ENCODE measurements at regions not wholly inside any gene's neighbourhood (a gene's known extent, or its start where the extent isn't known, plus 50 kb on each side); places are given as distances from the start of the nearest gene placed in this dataset.

- Mint-ChIP-seq H3K9me3 (ENCODE audit: insufficient read depth) (no peaks in the 10 kb centered on the region), H3K4me3 (no peak overlapping the region), H3K27ac (no peak overlapping the region), H3K27me3 (no peaks in the 10 kb centered on the region), H3K4me1 (no peaks in the 10 kb centered on the region)
- no peak overlapping the region for H3K4me3 ChIP-seq (ENCODE audit: control extremely low read depth in 1 of 5, extremely low read depth in 1 of 5, insufficient read depth in 1 of 5, low read depth in 2 of 5, low read length in 4 of 5)
- DNase-seq, result no peak
- no peak overlapping the region for H3K9ac ChIP-seq (ENCODE audit: low read length)
- H3K27me3 ChIP-seq (replicated peaks in 1 of 4; ENCODE audit: control extremely low read depth in 1 of 4, control insufficient read depth in 3 of 4, insufficient read depth in 4 of 4, low read length in 3 of 4), result no peaks in the 10 kb centered on the region
- H2AFZ ChIP-seq (ENCODE audit: insufficient read depth, low read depth, low read length, poor library complexity, severe bottlenecking), result no peak overlapping the region
- TF ChIP-seq EZH2 (IDR thresholded peaks at IDR 0.05; ENCODE audit: borderline replicate concordance, insufficient read depth, low read depth, low read length, poor library complexity, severe bottlenecking) (no peak), CTCF (IDR thresholded peaks at IDR 0.05) (no peak)
- ChIA-PET CTCF (no interaction called here), POLR2A (no interaction called here)
- H3K79me2 ChIP-seq (ENCODE audit: control insufficient read depth, insufficient read depth, low read length), result no peaks in the 10 kb centered on the region
- no CpG with 5 or more reads among the region's 1 CpG for WGBS (ENCODE audit: insufficient coverage)
- no peaks in the 10 kb centered on the region for H3K36me3 ChIP-seq (replicated peaks in 1 of 2; ENCODE audit: control extremely low read depth in 1 of 2, control insufficient read depth in 1 of 2, extremely low read depth in 1 of 2, insufficient read depth in 2 of 2, low read length in 1 of 2)
- no peaks in the 10 kb centered on the region for H4K20me1 ChIP-seq (ENCODE audit: control insufficient read depth, insufficient read depth, low read length, poor library complexity, severe bottlenecking)
- intact Hi-C loops (cut with micrococcal nuclease), result no loop called here
- H3K4me2 ChIP-seq (replicated peaks; ENCODE audit: low read depth, low read length, poor library complexity, severe bottlenecking), result no peak overlapping the region
- no peaks in the 10 kb centered on the region for H3K4me1 ChIP-seq (ENCODE audit: control insufficient read depth in 2 of 2, insufficient read depth in 2 of 2, low read length in 2 of 2)
- H3K27ac ChIP-seq (ENCODE audit: low read length in 2 of 2), result no peak overlapping the region
- ATAC-seq (ENCODE audit: low read depth), result no peak
- no peaks in the 10 kb centered on the region for H3K9me3 ChIP-seq (ENCODE audit: control extremely low read depth in 1 of 3, control insufficient read depth in 2 of 3, insufficient read depth in 1 of 3, low read length in 2 of 3)
These were observed 76.5 kb upstream of the RGS17 start for GRCh38 chr6:153207617-153208016.

GRCh38 chr6:153207006-153207405 lies 75.9 kb upstream of the RGS17 start:
- Histone ChIP-seq H3K4me3 (ENCODE audit: control extremely low read depth in 1 of 5, extremely low read depth in 1 of 5, insufficient read depth in 1 of 5, low read depth in 2 of 5, low read length in 4 of 5) (no peak overlapping the region), H4K20me1 (ENCODE audit: control insufficient read depth, insufficient read depth, low read length, poor library complexity, severe bottlenecking) (no peaks in the 10 kb centered on the region), H3K9me3 (ENCODE audit: control extremely low read depth in 1 of 3, control insufficient read depth in 2 of 3, insufficient read depth in 1 of 3, low read length in 2 of 3) (no peaks in the 10 kb centered on the region), H3K27me3 (replicated peaks in 1 of 4; ENCODE audit: control extremely low read depth in 1 of 4, control insufficient read depth in 3 of 4, insufficient read depth in 4 of 4, low read length in 3 of 4) (no peaks in the 10 kb centered on the region), H3K4me2 (replicated peaks; ENCODE audit: low read depth, low read length, poor library complexity, severe bottlenecking) (no peak overlapping the region), H3K9ac (ENCODE audit: low read length) (no peak overlapping the region), H3K79me2 (ENCODE audit: control insufficient read depth, insufficient read depth, low read length) (no peaks in the 10 kb centered on the region), H3K27ac (ENCODE audit: low read length in 2 of 2) (no peak overlapping the region), H3K36me3 (replicated peaks in 1 of 2; ENCODE audit: control extremely low read depth in 1 of 2, control insufficient read depth in 1 of 2, extremely low read depth in 1 of 2, insufficient read depth in 2 of 2, low read length in 1 of 2) (no peaks in the 10 kb centered on the region), H2AFZ (ENCODE audit: insufficient read depth, low read depth, low read length, poor library complexity, severe bottlenecking) (no peak overlapping the region), H3K4me1 (ENCODE audit: control insufficient read depth in 2 of 2, insufficient read depth in 2 of 2, low read length in 2 of 2) (no peaks in the 10 kb centered on the region)
- CTCF ChIA-PET, result no interaction called here
- POLR2A ChIA-PET, result no interaction called here
- DNase-seq, result no peak
- TF ChIP-seq EZH2 (IDR thresholded peaks at IDR 0.05; ENCODE audit: borderline replicate concordance, insufficient read depth, low read depth, low read length, poor library complexity, severe bottlenecking), result no peak
- TF ChIP-seq CTCF (IDR thresholded peaks at IDR 0.05), result no peak
- intact Hi-C loops (cut with micrococcal nuclease), result no loop called here
- no peak overlapping the region for H3K27ac Mint-ChIP-seq
- 81% methylated on average over 2 of the region's 2 CpGs for WGBS (ENCODE audit: insufficient coverage)
- no peaks in the 10 kb centered on the region for H3K4me1 Mint-ChIP-seq
- no peaks in the 10 kb centered on the region for H3K27me3 Mint-ChIP-seq
- no peak for ATAC-seq (ENCODE audit: low read depth)
- no peak overlapping the region for H3K4me3 Mint-ChIP-seq
- H3K9me3 Mint-ChIP-seq (ENCODE audit: insufficient read depth), result no peaks in the 10 kb centered on the region
